A673 (cell line): ENCODE measurements at regions not wholly inside any gene's neighbourhood (a gene's known extent, or its start where the extent isn't known, plus 50 kb on each side); places are given as distances from the start of the nearest gene placed in this dataset.

Source experiments
- BruUV-seq: library from RNA; stranded (reverse); fragments of 400-500 nt; replicated peaks from 2 replicates; lab custom pipeline; 2021; lab: Mats Ljungman, UMichigan
- CTCF ChIA-PET: fragments of 300-600 bp; sonication (Branson Sonifier 250); formaldehyde crosslinking; loops from one replicate; lab custom pipeline; 2022; ENCODE audit warnings: antibody characterized with exemption; lab: Charles Lee
- POLR2A ChIA-PET: fragments of 300-600 bp; sonication (Branson Sonifier 250); formaldehyde crosslinking; loops from one replicate; lab custom pipeline; 2022; ENCODE audit warnings: antibody characterized with exemption; ENCODE audit not compliant: low non-redundant PET; lab: Charles Lee
- DNase-seq: peaks from one replicate; pipeline ENCODE4 v3.0.0-alpha.2; 2015; ENCODE audit warnings: low spot score
- H3K27ac ChIP-seq: fragments of 200-600 bp; sonication (generic); 2 replicates; pipeline ENCODE4 v1.5.1; 2016; ENCODE audit warnings: mixed run types, low read depth, mild to moderate bottlenecking, mixed read lengths, antibody characterized with exemption, low read length; ENCODE audit not compliant: poor library complexity, severe bottlenecking
- H3K27me3 ChIP-seq: fragments of 200-600 bp; sonication (generic); replicated peaks from 2 replicates; pipeline ENCODE4 v1.6.1; 2017; ENCODE audit warnings: mixed run types, low read depth, mild to moderate bottlenecking, mixed read lengths, antibody characterized with exemption, low read length; ENCODE audit not compliant: insufficient read depth, poor library complexity
- H3K36me3 ChIP-seq: fragments of 200-600 bp; sonication (generic); 2 replicates; pipeline ENCODE4 v1.6.1; 2016; ENCODE audit warnings: mixed run types, mild to moderate bottlenecking, mixed read lengths, antibody characterized with exemption, low read length; ENCODE audit not compliant: insufficient read depth, poor library complexity, severe bottlenecking
- H3K4me1 ChIP-seq: fragments of 200-600 bp; sonication (generic); 2 replicates; pipeline ENCODE4 v1.6.1; 2017; ENCODE audit warnings: mixed run types, mild to moderate bottlenecking, mixed read lengths, antibody characterized with exemption, low read length; ENCODE audit not compliant: insufficient read depth, poor library complexity, severe bottlenecking
- H3K4me3 ChIP-seq: fragments of 200-600 bp; sonication (generic); 2 replicates; pipeline ENCODE4 v1.5.1; 2016; ENCODE audit warnings: low read depth, mixed run types, mild to moderate bottlenecking, mixed read lengths, low read length; ENCODE audit not compliant: poor library complexity, severe bottlenecking
- H3K9me3 ChIP-seq: fragments of 200-600 bp; sonication (generic); 2 replicates; pipeline ENCODE4 v1.6.1; 2016; ENCODE audit warnings: mixed run types, low read depth, mild to moderate bottlenecking, mixed read lengths, antibody characterized with exemption, low read length; ENCODE audit not compliant: poor library complexity, severe bottlenecking
- EZH2 ChIP-seq: fragments of 200-600 bp; sonication (generic); IDR thresholded peaks from 2 replicates; pipeline ENCODE4 v1.6.1; 2017; ENCODE audit warnings: borderline replicate concordance, low read depth, mild to moderate bottlenecking, mixed read lengths, antibody characterized with exemption, low read length; ENCODE audit not compliant: poor library complexity, severe bottlenecking
- intact Hi-C: fragments of 100-400 bp; cut with micrococcal nuclease; formaldehyde crosslinking; loops from one replicate; pipeline ENCODE4 v1.10.0; 2022; ENCODE audit not compliant: unreplicated experiment
- TF ChIP-seq, protein P1 (sequence below): fragments of 300-800, 200-600 bp; sonication (generic); conservative IDR thresholded peaks from 2 replicates; pipeline ENCODE4 v1.5.1; 2017; ENCODE audit warnings: low read depth, mild to moderate bottlenecking, antibody characterized with exemption, low read length, moderate library complexity, mixed read lengths

- H3K27me3 ChIP-seq: no peaks in the 10 kb centered on the region
- H3K4me1 ChIP-seq: no peaks in the 10 kb centered on the region
- no peak overlapping the region for H3K4me3 ChIP-seq
- no peaks in the 10 kb centered on the region for H3K36me3 ChIP-seq
- TF ChIP-seq EZH2: no peak
- TF ChIP-seq, protein P1, sequence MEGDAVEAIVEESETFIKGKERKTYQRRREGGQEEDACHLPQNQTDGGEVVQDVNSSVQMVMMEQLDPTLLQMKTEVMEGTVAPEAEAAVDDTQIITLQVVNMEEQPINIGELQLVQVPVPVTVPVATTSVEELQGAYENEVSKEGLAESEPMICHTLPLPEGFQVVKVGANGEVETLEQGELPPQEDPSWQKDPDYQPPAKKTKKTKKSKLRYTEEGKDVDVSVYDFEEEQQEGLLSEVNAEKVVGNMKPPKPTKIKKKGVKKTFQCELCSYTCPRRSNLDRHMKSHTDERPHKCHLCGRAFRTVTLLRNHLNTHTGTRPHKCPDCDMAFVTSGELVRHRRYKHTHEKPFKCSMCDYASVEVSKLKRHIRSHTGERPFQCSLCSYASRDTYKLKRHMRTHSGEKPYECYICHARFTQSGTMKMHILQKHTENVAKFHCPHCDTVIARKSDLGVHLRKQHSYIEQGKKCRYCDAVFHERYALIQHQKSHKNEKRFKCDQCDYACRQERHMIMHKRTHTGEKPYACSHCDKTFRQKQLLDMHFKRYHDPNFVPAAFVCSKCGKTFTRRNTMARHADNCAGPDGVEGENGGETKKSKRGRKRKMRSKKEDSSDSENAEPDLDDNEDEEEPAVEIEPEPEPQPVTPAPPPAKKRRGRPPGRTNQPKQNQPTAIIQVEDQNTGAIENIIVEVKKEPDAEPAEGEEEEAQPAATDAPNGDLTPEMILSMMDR: no peak
- no peak for DNase-seq
- no TSS peak for BruUV-seq
- intact Hi-C loops: no loop called here
- no peak overlapping the region for H3K27ac ChIP-seq
- POLR2A ChIA-PET: no interaction called here
- CTCF ChIA-PET: no interaction called here
- H3K9me3 ChIP-seq: no peaks in the 10 kb centered on the region
Measured at GRCh38 chr1:238119861-238120260, 229.1 kb upstream of the ZP4 start.

- CTCF ChIA-PET: interaction anchor here (0.5 kb wide), 1 partner anchor 1051 kb away, joined by 3 read pairs; no protein-coding TSS in a partner anchor
Measured at GRCh38 chr1:238119060-238119459, 228.3 kb upstream of the ZP4 start.

DNA sequence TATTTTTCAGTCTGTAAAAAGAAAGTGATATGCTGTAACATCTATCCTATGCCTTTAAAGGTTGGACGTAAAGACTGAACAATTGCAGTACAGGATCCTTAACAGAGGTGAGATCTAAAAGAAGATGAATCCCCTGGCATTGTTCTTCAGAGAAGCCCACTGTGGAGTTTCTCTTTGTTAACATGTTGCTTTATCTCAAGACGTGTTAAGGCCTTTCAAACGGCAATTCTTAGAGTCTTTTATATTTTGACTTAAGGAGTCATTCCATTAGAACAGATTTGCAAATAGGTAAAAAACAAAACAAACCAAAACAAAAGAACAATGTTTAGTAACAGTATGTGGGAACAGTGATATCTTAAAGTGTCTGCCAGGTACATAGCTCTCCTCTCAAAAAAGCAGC is 225.1 kb upstream of the ZP4 start:
- no peak overlapping the region for H3K4me3 ChIP-seq
- H3K36me3 ChIP-seq: no peaks in the 10 kb centered on the region
- ChIA-PET POLR2A (no interaction called here), CTCF (no interaction called here)
- BruUV-seq: no TSS peak
- intact Hi-C loops: no loop called here
- H3K4me1 ChIP-seq: no peaks in the 10 kb centered on the region
- H3K27me3 ChIP-seq: no peaks in the 10 kb centered on the region
- no peak for DNase-seq
- TF ChIP-seq EZH2: no peak
- TF ChIP-seq, protein P1: no peak
- no peak overlapping the region for H3K27ac ChIP-seq
- no peaks in the 10 kb centered on the region for H3K9me3 ChIP-seq

More at GRCh38 chr1:238119060-238119459, 228.3 kb upstream of the ZP4 start:
- Histone ChIP-seq H3K4me3 (no peak overlapping the region), H3K36me3 (no peaks in the 10 kb centered on the region), H3K4me1 (no peaks in the 10 kb centered on the region), H3K9me3 (no peaks in the 10 kb centered on the region), H3K27me3 (no peaks in the 10 kb centered on the region), H3K27ac (no peak overlapping the region)
- DNase-seq: no peak
- no TSS peak for BruUV-seq
- POLR2A ChIA-PET: no interaction called here
- intact Hi-C loops: no loop called here
- TF ChIP-seq, protein P1: no peak
- TF ChIP-seq EZH2: no peak
